ENCODE measurements at regions not wholly inside any gene's neighbourhood (a gene's known extent, or its start where the extent isn't known, plus 50 kb on each side); places are given as distances from the start of the nearest gene placed in this dataset.

DNA sequence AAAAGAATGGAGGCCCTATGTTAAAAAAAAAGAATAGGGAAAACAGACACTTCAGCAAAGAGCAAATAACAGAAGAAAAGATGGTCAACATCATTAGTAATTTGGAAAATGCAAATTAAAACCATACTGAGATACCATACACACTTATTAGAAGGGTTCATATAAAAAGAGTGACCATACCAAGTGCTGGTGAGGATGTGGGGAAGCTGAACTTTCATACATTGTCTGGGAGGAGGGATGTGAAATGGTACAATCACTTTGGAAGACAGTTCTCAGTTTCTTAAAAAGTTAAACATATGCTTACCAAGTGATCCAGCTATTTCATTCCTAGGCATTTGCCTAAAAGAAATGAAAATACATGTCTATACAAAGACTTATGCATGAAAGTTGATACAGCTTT is 194.4 kb downstream of the CXCL12 start (continued):
- TF ChIP-seq, protein P1, sequence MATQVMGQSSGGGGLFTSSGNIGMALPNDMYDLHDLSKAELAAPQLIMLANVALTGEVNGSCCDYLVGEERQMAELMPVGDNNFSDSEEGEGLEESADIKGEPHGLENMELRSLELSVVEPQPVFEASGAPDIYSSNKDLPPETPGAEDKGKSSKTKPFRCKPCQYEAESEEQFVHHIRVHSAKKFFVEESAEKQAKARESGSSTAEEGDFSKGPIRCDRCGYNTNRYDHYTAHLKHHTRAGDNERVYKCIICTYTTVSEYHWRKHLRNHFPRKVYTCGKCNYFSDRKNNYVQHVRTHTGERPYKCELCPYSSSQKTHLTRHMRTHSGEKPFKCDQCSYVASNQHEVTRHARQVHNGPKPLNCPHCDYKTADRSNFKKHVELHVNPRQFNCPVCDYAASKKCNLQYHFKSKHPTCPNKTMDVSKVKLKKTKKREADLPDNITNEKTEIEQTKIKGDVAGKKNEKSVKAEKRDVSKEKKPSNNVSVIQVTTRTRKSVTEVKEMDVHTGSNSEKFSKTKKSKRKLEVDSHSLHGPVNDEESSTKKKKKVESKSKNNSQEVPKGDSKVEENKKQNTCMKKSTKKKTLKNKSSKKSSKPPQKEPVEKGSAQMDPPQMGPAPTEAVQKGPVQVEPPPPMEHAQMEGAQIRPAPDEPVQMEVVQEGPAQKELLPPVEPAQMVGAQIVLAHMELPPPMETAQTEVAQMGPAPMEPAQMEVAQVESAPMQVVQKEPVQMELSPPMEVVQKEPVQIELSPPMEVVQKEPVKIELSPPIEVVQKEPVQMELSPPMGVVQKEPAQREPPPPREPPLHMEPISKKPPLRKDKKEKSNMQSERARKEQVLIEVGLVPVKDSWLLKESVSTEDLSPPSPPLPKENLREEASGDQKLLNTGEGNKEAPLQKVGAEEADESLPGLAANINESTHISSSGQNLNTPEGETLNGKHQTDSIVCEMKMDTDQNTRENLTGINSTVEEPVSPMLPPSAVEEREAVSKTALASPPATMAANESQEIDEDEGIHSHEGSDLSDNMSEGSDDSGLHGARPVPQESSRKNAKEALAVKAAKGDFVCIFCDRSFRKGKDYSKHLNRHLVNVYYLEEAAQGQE (IDR thresholded peaks at IDR 0.05; ENCODE audit: low read depth, low read length) = no peak
- TF ChIP-seq EP300 (IDR thresholded peaks at IDR 0.05; ENCODE audit: borderline replicate concordance in 1 of 2, low read depth in 1 of 2, low read length in 1 of 2) (no peak), USF2 (IDR thresholded peaks at IDR 0.05; ENCODE audit: borderline replicate concordance, low read depth, low read length) (no peak), USF1 (IDR thresholded peaks at IDR 0.05; ENCODE audit: borderline replicate concordance, low read depth) (no peak), TCF12 (IDR thresholded peaks at IDR 0.05) (no peak)

- TF ChIP-seq TCF12 (IDR thresholded peaks at IDR 0.05) (no peak), YY1 (IDR thresholded peaks at IDR 0.05; ENCODE audit: low read depth) (no peak), USF2 (IDR thresholded peaks at IDR 0.05; ENCODE audit: borderline replicate concordance, low read depth, low read length) (no peak), RAD21 (IDR thresholded peaks at IDR 0.05; ENCODE audit: low read length) (no peak), CHD2 (IDR thresholded peaks at IDR 0.05; ENCODE audit: low read length, partially characterized antibody) (no peak), USF1 (IDR thresholded peaks at IDR 0.05; ENCODE audit: borderline replicate concordance, low read depth) (no peak), TEAD4 (IDR thresholded peaks at IDR 0.05; ENCODE audit: borderline replicate concordance, insufficient read depth) (no peak), RFX5 (IDR thresholded peaks at IDR 0.05; ENCODE audit: low read length) (no peak), EZH2phosphoT487 (IDR thresholded peaks at IDR 0.05; ENCODE audit: borderline replicate concordance, low read depth) (no peak), MAX (IDR thresholded peaks at IDR 0.05; ENCODE audit: low read depth) (no peak), RXRA (IDR thresholded peaks at IDR 0.05; ENCODE audit: borderline replicate concordance, low read depth) (no peak), GABPA (IDR thresholded peaks at IDR 0.05; ENCODE audit: low read depth) (no peak)
- TF ChIP-seq, protein P1 (IDR thresholded peaks at IDR 0.05; ENCODE audit: low read depth, low read length) = no peak
- TF ChIP-seq, protein P2, sequence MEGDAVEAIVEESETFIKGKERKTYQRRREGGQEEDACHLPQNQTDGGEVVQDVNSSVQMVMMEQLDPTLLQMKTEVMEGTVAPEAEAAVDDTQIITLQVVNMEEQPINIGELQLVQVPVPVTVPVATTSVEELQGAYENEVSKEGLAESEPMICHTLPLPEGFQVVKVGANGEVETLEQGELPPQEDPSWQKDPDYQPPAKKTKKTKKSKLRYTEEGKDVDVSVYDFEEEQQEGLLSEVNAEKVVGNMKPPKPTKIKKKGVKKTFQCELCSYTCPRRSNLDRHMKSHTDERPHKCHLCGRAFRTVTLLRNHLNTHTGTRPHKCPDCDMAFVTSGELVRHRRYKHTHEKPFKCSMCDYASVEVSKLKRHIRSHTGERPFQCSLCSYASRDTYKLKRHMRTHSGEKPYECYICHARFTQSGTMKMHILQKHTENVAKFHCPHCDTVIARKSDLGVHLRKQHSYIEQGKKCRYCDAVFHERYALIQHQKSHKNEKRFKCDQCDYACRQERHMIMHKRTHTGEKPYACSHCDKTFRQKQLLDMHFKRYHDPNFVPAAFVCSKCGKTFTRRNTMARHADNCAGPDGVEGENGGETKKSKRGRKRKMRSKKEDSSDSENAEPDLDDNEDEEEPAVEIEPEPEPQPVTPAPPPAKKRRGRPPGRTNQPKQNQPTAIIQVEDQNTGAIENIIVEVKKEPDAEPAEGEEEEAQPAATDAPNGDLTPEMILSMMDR (IDR thresholded peaks at IDR 0.05) = no peak
- no peaks in the 10 kb centered on the region for H3K9me2 ChIP-seq
- no peaks in the 10 kb centered on the region for H3K79me2 ChIP-seq (ENCODE audit: insufficient read depth)
- H3K27me3 ChIP-seq (ENCODE audit: insufficient read depth) = no peaks in the 10 kb centered on the region
- H3K4me1 ChIP-seq (ENCODE audit: control insufficient read depth in 1 of 2, insufficient read depth in 2 of 2, low read depth in 1 of 2, low read length in 1 of 2) = no peaks in the 10 kb centered on the region
- no peaks in the 10 kb centered on the region for H3F3A ChIP-seq (replicated peaks; ENCODE audit: insufficient read depth)
- no peak overlapping the region for H3K4me3 ChIP-seq (ENCODE audit: low read depth in 2 of 2, low read length in 1 of 2)
- no peak for DNase-seq
- H3K36me3 ChIP-seq (replicated peaks in 1 of 2; ENCODE audit: control insufficient read depth in 1 of 2, insufficient read depth in 2 of 2, low read length in 1 of 2) = no peaks in the 10 kb centered on the region
- no peak overlapping the region for H3K9ac ChIP-seq
- 50% methylated on average over 1 of the region's 1 CpG for WGBS (ENCODE audit: low lambda C conversion rate)
- H4K20me1 ChIP-seq (ENCODE audit: insufficient read depth) = no peaks in the 10 kb centered on the region
- CTCF ChIA-PET = interaction anchor here (1.0 to 1.5 kb wide), 2 partner anchors 24 to 497 kb away, joined by 3 to 4 read pairs; no protein-coding TSS in a partner anchor
- no peak overlapping the region for H2AFZ ChIP-seq (ENCODE audit: low read depth)
- no peak overlapping the region for H3K27ac ChIP-seq (ENCODE audit: low read depth in 2 of 2, low read length in 1 of 2)
- H3K9me3 ChIP-seq = peaks cover 5% of the 10 kb centered on the region; the same call in 1 of the 2 replicates
- POLR2A ChIA-PET = no interaction called here
- no peak overlapping the region for H3K4me2 ChIP-seq
Observed at GRCh38 chr10:44186821-44187220, 198.1 kb downstream of the CXCL12 start.
